ENCODE measurements at regions not wholly inside any gene's neighbourhood (a gene's known extent, or its start where the extent isn't known, plus 50 kb on each side); places are given as distances from the start of the nearest gene placed in this dataset.

GRCh38 chr3:42013691-42014457 is 52.0 kb upstream of the ULK4 start:
- no peak for DNase-seq (ENCODE audit: low read depth in 4 of 4, low spot score in 3 of 4)

- no peak for DNase-seq (ENCODE audit: low read depth in 4 of 4, low spot score in 3 of 4)
Measured at GRCh38 chr3:42012935-42013690, 51.2 kb upstream of the ULK4 start.

- DNase-seq (ENCODE audit: low read depth in 4 of 4, low spot score in 3 of 4), result no peak
Measured at GRCh38 chr3:42012383-42012934, 50.6 kb upstream of the ULK4 start.

All from right renal pelvis (tissue), 4 donors.